Calu3 (cell line): ENCODE measurements at regions not wholly inside any gene's neighbourhood (a gene's known extent, or its start where the extent isn't known, plus 50 kb on each side); places are given as distances from the start of the nearest gene placed in this dataset.

Source experiments
- BruUV-seq: library from RNA; stranded (reverse); fragments of 400-500 nt; replicated peaks from 2 replicates; lab custom pipeline; 2021; lab: Mats Ljungman, UMichigan
- CTCF ChIA-PET: fragments of 300-600 bp; sonication (Branson Sonifier 250); formaldehyde crosslinking; loops from one replicate; lab custom pipeline; 2022; ENCODE audit warnings: antibody characterized with exemption; lab: Charles Lee
- DNase-seq: peaks from one replicate; pipeline ENCODE4 v3.0.0; 2022
- H3K27ac Mint-ChIP-seq: one replicate; pipeline ENCODE4 v1.8.0; 2022; ENCODE audit warnings: mixed read lengths; ENCODE audit not compliant: unreplicated experiment
- H3K27me3 Mint-ChIP-seq: one replicate; pipeline ENCODE4 v1.8.0; 2022; ENCODE audit warnings: mixed read lengths; ENCODE audit not compliant: unreplicated experiment
- H3K36me3 Mint-ChIP-seq: one replicate; pipeline ENCODE4 v1.8.0; 2022; ENCODE audit warnings: mild to moderate bottlenecking, moderate library complexity, mixed read lengths; ENCODE audit not compliant: insufficient read depth, unreplicated experiment
- H3K4me1 Mint-ChIP-seq: one replicate; pipeline ENCODE4 v1.8.0; 2022; ENCODE audit warnings: mild to moderate bottlenecking, low read depth, mixed read lengths; ENCODE audit not compliant: unreplicated experiment
- H3K4me3 Mint-ChIP-seq: one replicate; pipeline ENCODE4 v1.8.0; 2022; ENCODE audit warnings: mild to moderate bottlenecking, low read depth, moderate library complexity, mixed read lengths; ENCODE audit not compliant: unreplicated experiment
- H3K9me3 Mint-ChIP-seq: one replicate; pipeline ENCODE4 v1.8.0; 2022; ENCODE audit warnings: low read depth, mixed read lengths; ENCODE audit not compliant: unreplicated experiment
- intact Hi-C: fragments of 100-400 bp; cut with micrococcal nuclease; formaldehyde crosslinking; loops from one replicate; pipeline ENCODE4 v1.10.0; 2022; ENCODE audit not compliant: unreplicated experiment
- TF ChIP-seq, protein P1 (sequence below): fragments of 200-600 bp; IDR thresholded peaks from one replicate; pipeline ENCODE4 v1.8.0; 2022; ENCODE audit warnings: antibody characterized with exemption; ENCODE audit not compliant: unreplicated experiment

DNA sequence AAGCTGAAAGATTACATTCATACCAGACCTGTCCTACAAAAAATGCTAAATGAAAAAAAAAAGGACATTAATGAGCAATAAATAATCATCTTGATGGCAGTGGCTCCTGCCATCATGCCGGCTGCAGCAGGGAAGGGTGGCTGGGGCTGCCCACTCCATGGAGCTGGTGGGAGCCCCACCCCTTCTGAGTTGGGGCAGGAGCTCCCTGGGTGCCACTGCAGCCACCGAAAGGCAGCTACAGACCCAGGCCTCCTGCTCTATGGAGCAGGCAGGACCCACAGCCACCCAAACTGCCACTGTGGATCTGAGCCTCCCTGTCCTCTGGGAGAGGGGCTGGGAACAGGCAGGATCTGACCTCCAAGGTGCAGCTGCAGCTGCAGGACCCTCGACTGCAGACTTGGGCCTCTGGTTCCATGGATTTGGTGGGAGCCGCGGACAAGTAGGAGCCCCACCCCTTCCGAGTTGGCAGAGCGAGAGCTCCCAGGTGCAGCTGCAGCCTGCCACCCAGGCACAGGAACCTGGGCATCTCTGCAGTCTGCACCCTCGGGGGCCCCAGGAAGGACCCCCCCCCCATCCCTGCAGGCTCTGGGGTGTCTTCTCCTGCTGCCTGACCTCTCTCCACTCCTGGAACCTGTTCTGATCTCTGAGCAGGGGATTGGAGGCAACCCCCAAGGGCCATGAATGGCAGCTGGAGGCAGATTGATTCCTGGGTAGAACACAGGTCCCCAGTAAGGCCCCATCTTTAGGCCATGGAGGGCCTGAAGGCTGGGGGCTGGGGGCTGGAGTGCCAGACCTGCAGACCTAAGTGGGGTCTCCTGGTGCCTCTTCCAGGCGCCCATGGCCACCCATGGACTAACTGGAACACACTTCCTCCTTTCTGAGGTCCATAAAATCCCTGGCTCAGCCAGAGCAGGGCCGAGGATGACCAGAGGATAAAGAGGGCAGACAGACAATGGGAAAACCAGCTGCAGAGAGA, 70.4 kb upstream of the TTC14 start:
- DNase-seq: no peak
- CTCF ChIA-PET: interaction anchor here (1.0 to 1.3 kb wide), 2 partner anchors 14 to 23 kb away, joined by 3 read pairs; no protein-coding TSS in a partner anchor
- Mint-ChIP-seq H3K4me3 (no peak overlapping the region), H3K36me3 (no peaks in the 10 kb centered on the region), H3K27ac (no peak overlapping the region), H3K9me3 (peaks cover 3% of the 10 kb centered on the region), H3K27me3 (no peaks in the 10 kb centered on the region), H3K4me1 (no peaks in the 10 kb centered on the region)
- TF ChIP-seq, protein P1, sequence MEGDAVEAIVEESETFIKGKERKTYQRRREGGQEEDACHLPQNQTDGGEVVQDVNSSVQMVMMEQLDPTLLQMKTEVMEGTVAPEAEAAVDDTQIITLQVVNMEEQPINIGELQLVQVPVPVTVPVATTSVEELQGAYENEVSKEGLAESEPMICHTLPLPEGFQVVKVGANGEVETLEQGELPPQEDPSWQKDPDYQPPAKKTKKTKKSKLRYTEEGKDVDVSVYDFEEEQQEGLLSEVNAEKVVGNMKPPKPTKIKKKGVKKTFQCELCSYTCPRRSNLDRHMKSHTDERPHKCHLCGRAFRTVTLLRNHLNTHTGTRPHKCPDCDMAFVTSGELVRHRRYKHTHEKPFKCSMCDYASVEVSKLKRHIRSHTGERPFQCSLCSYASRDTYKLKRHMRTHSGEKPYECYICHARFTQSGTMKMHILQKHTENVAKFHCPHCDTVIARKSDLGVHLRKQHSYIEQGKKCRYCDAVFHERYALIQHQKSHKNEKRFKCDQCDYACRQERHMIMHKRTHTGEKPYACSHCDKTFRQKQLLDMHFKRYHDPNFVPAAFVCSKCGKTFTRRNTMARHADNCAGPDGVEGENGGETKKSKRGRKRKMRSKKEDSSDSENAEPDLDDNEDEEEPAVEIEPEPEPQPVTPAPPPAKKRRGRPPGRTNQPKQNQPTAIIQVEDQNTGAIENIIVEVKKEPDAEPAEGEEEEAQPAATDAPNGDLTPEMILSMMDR: no peak
- intact Hi-C loops: loop anchor here (5.0 kb wide), 1 partner anchor 531 kb away; no protein-coding TSS in a partner anchor
- no TSS peak for BruUV-seq

DNA sequence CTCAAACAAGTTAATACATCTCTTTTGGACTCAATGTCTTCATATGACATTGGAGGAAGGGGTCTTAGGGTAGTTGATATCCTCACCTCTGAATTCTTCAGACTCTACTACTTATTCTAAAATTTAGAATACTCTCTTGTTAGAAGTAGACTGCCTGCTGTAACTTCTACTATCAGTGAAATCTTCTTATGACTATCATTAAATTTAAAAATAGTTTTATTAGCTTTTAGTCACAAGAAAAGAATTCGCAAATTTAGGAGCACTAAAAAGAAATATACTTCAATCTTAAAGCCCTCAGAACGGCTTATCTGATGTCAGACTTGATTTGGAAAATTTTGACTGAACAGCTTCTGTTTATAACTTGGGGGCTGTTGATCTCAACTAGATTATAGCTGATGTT, 67.1 kb upstream of the TTC14 start:
- DNase-seq: no peak
- H3K27me3 Mint-ChIP-seq: no peaks in the 10 kb centered on the region
- intact Hi-C loops: loop anchor here (5.0 kb wide), 1 partner anchor 527 kb away; no protein-coding TSS in a partner anchor
- no peaks in the 10 kb centered on the region for H3K4me1 Mint-ChIP-seq
- CTCF ChIA-PET: no interaction called here
- H3K4me3 Mint-ChIP-seq: no peak overlapping the region
- TF ChIP-seq, protein P1: no peak
- H3K27ac Mint-ChIP-seq: no peak overlapping the region
- no TSS peak for BruUV-seq
- H3K36me3 Mint-ChIP-seq: no peaks in the 10 kb centered on the region
- H3K9me3 Mint-ChIP-seq: no peaks in the 10 kb centered on the region

DNA sequence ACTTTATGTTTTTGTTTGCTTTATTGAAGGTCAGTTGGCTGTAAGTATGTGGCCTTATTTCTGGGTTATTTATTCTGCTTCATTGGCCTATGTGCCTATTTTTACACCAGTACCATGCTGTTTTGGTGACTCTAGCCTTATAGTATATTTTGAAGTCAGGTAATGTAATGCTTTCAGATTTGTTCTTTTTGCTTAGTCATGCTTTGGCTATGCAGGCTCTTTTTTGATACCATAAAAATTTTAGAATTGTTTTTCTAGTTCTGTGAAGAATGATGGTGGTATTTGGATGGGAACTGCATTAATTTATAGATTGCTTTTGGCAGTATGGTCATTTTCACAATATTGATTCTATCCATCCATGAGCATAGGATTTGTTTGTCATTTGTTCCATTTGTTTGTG, 63.5 kb upstream of the TTC14 start:
- no TSS peak for BruUV-seq
- Mint-ChIP-seq H3K9me3 (no peaks in the 10 kb centered on the region), H3K36me3 (no peaks in the 10 kb centered on the region), H3K27ac (no peak overlapping the region), H3K4me3 (no peak overlapping the region), H3K4me1 (no peaks in the 10 kb centered on the region), H3K27me3 (no peaks in the 10 kb centered on the region)
- TF ChIP-seq, protein P1: no peak
- CTCF ChIA-PET: no interaction called here
- DNase-seq: no peak
- intact Hi-C loops: no loop called here

DNA sequence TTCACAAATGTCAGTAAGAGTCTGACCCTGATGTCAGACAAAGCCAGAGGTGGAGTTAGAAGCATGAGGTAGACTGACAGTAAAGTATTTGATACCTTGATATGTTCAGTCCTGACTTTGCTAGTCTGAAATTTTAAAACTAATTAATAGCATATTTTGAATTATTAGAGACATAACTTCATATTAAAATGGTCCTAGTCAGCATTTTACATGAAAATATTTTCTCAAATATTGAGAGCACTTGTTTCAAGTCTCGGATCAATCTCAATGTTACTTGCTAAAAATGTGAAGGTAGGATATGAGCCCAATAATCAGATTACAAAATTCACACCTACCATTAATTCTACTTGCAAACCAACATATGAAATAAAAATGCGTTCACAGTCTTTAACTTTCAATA, 58.1 kb upstream of the TTC14 start:
- TF ChIP-seq, protein P1: no peak
- BruUV-seq: no TSS peak
- intact Hi-C loops: loop anchor here (5.0 kb wide), 1 partner anchor 1187 kb away; no protein-coding TSS in a partner anchor
- no peak for DNase-seq
- CTCF ChIA-PET: no interaction called here
- H3K4me3 Mint-ChIP-seq: no peak overlapping the region
- no peaks in the 10 kb centered on the region for H3K27me3 Mint-ChIP-seq
- no peaks in the 10 kb centered on the region for H3K4me1 Mint-ChIP-seq
- H3K9me3 Mint-ChIP-seq: no peaks in the 10 kb centered on the region
- no peak overlapping the region for H3K27ac Mint-ChIP-seq
- H3K36me3 Mint-ChIP-seq: no peaks in the 10 kb centered on the region
